ENCODE measurements at regions not wholly inside any gene's neighbourhood (a gene's known extent, or its start where the extent isn't known, plus 50 kb on each side); places are given as distances from the start of the nearest gene placed in this dataset.

- no peak for DNase-seq (ENCODE audit: low read depth in 4 of 4, low spot score in 2 of 4)
Observed at GRCh38 chr20:40189621-40190020, 499.4 kb downstream of the MAFB start.

- no peak for DNase-seq (ENCODE audit: low read depth in 4 of 4, low spot score in 2 of 4)
Observed at GRCh38 chr20:40188319-40188718, 500.7 kb downstream of the MAFB start.

DNA sequence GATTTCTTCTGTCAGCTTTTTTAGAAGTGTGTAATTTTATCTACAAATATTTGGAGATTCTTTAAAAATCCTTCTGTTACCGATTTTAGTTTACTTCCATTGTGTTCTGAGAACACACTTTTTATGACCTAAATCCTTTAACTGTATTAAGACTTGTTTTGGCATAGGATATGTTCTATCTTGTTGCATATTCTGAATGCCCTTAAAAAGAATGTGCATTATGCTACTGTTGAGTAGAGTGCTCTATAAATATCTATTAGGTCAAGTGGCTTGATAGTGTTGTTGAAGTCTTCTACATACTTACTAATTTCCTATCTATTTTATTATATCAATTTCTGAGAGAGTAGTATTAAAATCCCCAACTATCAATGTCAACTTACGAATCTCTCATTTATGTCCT, 502.2 kb downstream of the MAFB start:
- no peak for DNase-seq (ENCODE audit: low read depth in 4 of 4, low spot score in 2 of 4)

DNA sequence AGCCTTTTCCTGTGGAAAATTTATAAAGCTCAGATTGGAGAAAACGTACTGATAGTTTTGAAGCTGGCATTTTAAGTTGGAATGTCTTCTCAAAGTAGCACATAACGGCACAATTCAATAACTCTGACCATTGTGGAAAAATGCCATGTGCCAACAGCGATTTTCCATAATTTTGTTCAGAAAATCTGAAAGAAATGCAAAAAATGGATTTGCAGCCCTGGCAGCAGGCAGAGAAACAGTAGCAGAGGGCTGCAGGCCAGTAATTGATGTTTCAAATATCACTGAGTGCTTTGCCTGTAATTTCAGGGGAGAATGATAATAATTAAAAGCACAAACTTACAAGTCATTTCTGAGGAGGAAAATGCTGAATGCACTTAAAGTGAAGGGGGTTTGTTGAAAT, 507.4 kb downstream of the MAFB start:
- no peak for DNase-seq (ENCODE audit: low read depth in 4 of 4, low spot score in 2 of 4)

DNA sequence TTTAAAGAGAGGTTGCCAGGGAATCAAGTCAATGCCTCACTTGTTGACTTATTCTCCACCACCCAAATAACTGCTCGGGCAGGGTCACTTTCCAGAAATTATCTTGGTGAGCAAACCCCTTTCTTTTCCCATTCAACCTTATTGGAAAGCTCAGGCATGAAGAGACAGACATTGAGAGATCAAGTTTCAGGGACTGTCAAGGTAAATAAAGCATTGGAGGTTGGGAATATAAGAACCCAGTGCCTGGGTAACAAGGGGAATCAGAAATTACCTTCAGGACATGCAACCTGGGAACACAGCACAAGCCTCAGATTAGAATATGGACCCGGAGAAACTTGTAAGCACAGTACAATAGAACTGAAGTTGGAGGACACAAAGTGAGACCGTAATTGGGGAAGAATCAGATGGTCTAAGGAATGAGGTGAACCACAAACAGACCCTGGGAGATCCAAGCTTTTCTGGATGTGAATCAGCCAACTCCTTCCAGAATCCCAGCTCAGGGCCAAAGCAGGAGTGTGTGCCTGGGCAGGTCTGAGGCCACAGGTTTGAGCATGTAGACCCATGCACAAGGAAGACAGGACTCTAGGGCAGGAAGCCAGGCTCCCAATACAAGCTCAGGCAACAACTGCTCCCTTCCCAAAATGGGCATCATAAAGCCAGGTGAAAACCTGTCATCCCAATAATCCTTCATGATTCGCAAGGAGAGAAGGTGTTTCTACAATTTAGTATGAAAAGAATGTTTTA, 512.8 kb downstream of the MAFB start:
- DNase-seq (ENCODE audit: low read depth in 4 of 4, low spot score in 2 of 4), result no peak

DNA sequence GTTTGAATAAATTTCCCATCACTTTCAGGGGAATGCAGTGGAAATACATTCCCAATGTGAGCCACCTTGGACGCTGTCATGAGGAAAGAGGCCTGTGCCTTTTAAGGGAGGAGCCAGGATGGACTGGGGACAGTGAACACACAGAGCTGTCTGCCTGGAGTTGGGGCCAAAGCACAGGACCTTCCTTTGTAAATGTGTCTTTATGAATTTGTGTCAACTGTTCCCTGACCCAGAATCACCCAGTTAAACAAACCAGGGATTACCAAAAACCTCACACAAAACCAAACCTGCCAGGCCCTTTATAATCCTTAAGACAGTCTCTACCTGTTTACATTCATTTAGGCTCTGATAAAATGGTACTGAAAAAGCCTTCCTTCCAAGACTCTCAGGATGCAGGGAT, 513.7 kb downstream of the MAFB start:
- DNase-seq (ENCODE audit: low read depth in 4 of 4, low spot score in 2 of 4), result no peak

- no peak for DNase-seq (ENCODE audit: low read depth in 4 of 4, low spot score in 2 of 4)
Observed at GRCh38 chr20:40173872-40174271, 515.2 kb downstream of the MAFB start.

DNA sequence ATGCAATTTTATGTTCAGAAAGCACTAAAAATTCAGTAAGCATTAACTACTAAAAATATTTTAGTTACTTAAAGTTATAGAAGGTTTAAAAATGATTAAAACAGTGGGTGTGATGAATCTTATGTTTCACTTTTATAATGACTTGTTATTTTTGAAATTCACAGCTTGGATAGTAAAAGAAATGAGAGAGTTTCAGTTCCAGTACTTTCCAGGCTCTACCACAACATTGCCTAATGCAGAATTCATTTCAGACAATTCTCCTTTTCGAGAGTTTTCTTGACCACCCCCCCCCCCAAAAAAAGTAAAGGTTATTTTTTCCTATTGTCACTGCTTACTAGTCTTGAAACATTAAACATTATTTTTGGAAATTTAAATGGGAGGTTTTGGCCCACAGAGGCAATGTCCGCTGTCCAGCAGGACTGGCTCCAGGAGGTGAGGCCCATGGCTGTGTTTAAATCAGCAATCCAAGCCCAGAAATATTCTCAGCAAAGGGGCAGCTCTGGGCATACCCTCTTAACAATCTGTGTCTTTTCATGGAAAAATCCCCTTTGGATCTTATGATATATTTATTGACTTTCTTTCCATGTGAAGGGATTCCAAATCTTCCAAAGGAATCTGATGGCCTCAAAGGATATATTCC, 519.9 kb downstream of the MAFB start:
- no peak for DNase-seq (ENCODE audit: low read depth in 4 of 4, low spot score in 2 of 4)

- no peak for DNase-seq (ENCODE audit: low read depth in 4 of 4, low spot score in 2 of 4)
Observed at GRCh38 chr20:40161391-40161790, 527.6 kb downstream of the MAFB start.

DNA sequence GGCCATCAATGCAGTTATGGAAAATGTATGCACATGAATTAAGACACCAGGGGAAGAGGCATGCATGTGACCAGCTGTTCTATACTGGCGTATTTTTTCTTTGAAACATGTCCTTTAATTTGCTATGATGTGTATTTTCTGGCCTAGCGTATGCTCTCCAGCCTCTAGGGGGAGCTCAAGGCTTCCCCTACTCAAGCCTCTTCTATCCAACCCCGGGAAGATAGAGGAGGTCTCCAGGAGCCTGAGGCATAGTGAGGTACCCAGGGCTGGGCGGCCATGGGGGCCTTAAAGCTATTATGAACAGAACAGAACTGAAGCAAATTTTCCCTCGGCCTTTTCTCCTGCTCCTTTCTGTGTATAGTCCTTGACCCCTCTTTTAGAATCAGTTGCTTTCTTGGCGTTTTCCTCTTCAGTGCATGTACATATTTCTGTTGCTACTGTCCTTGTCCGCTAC, 528.9 kb downstream of the MAFB start:
- DNase-seq (ENCODE audit: low read depth in 4 of 4, low spot score in 2 of 4), result no peak

DNA sequence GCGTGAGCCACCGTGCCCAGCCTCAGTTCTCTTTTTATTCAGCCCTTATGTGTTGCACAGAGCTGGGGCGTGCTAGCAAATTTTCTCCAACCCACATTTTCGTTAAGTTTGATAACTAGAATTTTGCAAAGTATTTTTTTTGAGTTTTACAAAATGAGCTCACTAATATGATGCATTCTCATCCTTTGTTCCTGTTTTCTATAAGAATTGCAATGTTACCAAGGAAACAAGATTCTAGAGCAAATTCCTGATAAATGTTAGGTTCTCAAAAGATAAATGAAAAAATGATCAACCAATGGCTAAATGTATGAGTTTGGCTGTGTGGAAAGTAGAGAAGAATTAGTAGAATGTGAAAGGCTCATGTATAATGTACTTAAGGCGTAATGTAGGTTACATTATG, 529.8 kb downstream of the MAFB start:
- no peak for DNase-seq (ENCODE audit: low read depth in 4 of 4, low spot score in 2 of 4)

DNA sequence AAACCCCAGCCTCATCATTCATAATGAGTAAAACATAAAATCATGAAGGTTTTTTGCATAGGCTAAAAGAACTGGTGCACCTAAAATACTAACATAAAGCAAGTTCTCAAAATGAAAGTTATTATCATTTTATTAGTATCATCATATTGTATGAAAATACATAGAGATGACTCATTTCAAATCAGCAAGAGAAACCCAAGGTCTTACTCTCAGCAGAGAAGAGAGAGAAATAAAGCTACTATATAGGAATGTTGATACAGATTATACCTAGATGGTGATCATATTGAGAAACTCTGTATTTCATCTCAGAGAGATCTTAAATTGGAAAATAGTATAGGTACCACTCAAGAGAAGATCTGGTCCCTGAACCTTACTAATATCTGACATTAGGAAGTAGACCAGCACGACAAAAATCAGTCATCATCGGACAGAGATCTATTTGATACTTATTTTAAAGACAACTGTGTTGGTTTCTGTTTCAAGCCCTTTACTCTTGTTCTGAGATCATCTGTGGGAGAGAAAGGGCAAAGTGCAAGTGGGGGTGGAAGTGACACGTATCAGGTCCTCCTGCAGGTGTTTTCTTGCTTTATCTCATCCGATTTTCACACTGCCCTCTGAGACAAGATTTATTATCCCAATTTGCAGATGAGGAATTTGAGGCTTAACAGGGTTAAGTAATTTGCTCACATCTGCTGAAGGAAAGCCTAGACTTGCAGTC, 532.3 kb downstream of the MAFB start:
- peak in 1 of 4 donors; percentile 35 for DNase-seq (ENCODE audit: low read depth in 4 of 4, low spot score in 2 of 4)

- no peak for DNase-seq (ENCODE audit: low read depth in 4 of 4, low spot score in 2 of 4)
Observed at GRCh38 chr20:40154514-40154913, 534.5 kb downstream of the MAFB start.

GRCh38 chr20:40148886-40149285, 540.1 kb downstream of the MAFB start:
- DNase-seq (ENCODE audit: low read depth in 4 of 4, low spot score in 2 of 4), result no peak

- no peak for DNase-seq (ENCODE audit: low read depth in 4 of 4, low spot score in 2 of 4)
Observed at GRCh38 chr20:40146071-40146470, 543.0 kb downstream of the MAFB start.

- no peak for DNase-seq (ENCODE audit: low read depth in 4 of 4, low spot score in 2 of 4)
Observed at GRCh38 chr20:40144581-40144980, 544.5 kb downstream of the MAFB start.

DNA sequence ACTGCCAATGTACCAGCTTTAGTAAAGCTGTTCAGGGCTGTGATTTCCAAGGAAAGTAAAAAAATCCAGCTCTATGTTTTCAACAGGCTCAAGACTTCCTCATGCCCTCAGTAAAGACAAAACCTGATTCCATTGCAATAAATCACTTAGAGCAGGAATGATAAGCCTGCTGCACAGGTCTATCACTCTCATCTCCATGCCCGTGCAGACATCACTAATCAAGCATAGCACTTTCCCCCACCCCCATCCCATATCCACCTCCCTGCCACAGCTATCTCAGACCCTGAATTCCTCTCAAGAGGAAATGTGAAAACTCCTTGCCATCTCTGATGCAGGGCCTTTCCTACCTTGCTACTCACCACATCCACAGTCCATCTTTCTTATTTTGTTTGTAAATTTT, 554.9 kb downstream of the MAFB start:
- DNase-seq (ENCODE audit: low read depth in 4 of 4, low spot score in 2 of 4), result no peak

- no peak for DNase-seq (ENCODE audit: low read depth in 4 of 4, low spot score in 2 of 4)
Observed at GRCh38 chr20:40120827-40121226, 568.2 kb downstream of the MAFB start.

DNA sequence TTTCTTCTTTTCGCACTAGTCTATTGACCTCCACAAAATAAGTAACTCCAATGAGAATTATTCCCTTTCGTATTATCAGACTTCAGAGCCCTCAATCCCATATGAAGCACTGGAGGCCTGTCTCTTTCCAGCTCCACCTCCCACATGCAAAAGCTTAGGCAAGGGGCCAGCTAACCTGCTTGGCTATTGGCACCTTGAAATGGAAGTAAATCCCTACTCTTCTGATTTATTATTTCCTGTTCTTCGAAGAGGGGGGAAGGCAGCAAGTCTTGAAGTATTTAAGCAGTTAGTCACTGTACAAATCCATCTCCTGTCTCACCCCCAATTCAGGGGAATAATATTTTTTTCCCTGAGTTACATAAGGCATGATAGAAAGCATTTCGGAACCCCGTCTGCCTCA, 577.8 kb downstream of the MAFB start:
- no peak for DNase-seq (ENCODE audit: low read depth in 4 of 4, low spot score in 2 of 4)

DNA sequence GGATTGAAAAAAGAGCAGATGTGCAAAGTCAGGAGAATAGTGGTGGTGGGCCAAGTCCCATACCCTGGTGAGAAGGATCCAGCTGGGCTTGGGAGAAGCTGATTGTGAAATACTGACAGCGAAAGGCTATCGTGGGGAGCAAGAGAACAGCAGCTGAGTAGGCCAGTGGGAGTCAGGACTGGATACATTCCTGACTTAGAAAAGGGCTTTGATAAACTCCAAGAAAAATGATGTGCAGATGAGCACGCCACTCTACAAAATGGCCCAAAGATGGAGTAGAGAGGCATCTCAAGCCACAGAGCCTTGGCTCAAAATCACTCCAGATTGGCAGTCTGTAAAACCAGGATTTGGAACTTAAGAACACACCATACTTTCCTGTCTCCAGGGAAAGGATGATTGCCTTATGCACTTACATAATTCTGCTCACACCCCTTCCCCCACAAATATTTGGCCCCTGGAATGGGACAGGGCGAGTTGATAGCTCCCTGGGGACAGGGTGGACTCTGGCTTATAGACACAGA, 578.7 kb downstream of the MAFB start:
- no peak for DNase-seq (ENCODE audit: low read depth in 4 of 4, low spot score in 2 of 4)

- no peak for DNase-seq (ENCODE audit: low read depth in 4 of 4, low spot score in 2 of 4)
Observed at GRCh38 chr20:40109136-40109535, 579.9 kb downstream of the MAFB start.

DNA sequence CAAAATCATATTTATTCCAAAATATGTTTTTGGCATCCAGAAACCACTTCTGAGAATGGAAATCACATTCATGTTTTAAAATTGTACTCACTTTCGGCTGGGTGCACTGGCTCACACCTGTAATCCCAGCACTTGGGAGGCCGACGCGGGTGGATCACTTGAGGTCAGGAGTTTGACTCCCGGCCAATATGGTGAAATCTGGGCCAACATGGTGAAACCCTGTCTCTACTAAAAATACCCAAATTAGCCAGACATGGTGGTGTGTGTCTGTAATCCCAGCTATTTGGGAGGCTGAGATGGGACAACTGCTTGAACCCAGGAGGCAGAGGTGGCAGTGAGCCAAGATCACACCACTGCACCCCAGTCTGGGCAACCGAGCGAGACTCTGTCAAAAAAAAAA, 580.7 kb downstream of the MAFB start:
- no peak for DNase-seq (ENCODE audit: low read depth in 4 of 4, low spot score in 2 of 4)

Measured in left renal cortex interstitium (tissue), 4 donors.